MM.1S (cell line): ENCODE measurements at regions not wholly inside any gene's neighbourhood (a gene's known extent, or its start where the extent isn't known, plus 50 kb on each side); places are given as distances from the start of the nearest gene placed in this dataset.
A peak's percentile ranks its signal among the peaks of the same experiment; 100 is the strongest.

ENCODE experiments used
- DNase-seq: peaks from one replicate; pipeline ENCODE4 v3.0.0-alpha.2; 2015
- H2AFZ ChIP-seq: fragments of 300-600 bp; sonication (generic); 2 replicates; pipeline ENCODE4 v1.6.0; 2016; ENCODE audit warnings: antibody characterized with exemption, low read length
- H3F3A ChIP-seq: fragments of 300-600 bp; sonication (generic); 2 replicates; pipeline ENCODE4 v1.6.1; 2016; ENCODE audit warnings: mild to moderate bottlenecking, antibody characterized with exemption, low read length, moderate library complexity, mixed read lengths; ENCODE audit not compliant: insufficient read depth
- H3K27ac ChIP-seq: fragments of 300-600 bp; sonication (generic); 2 replicates; pipeline ENCODE4 v1.5.1; 2016; ENCODE audit warnings: mild to moderate bottlenecking, low read length
- H3K27me3 ChIP-seq: fragments of 300-600 bp; sonication (generic); replicated peaks from 2 replicates; pipeline ENCODE4 v1.6.0; 2016; ENCODE audit warnings: low read length; ENCODE audit not compliant: insufficient read depth
- H3K36me3 ChIP-seq: fragments of 300-600 bp; sonication (generic); replicated peaks from 2 replicates; pipeline ENCODE4 v1.6.1; 2016; ENCODE audit warnings: mild to moderate bottlenecking, low read length, mixed read lengths; ENCODE audit not compliant: insufficient read depth
- H3K4me1 ChIP-seq: fragments of 300-600 bp; sonication (generic); 2 replicates; pipeline ENCODE4 v1.6.1; 2016; ENCODE audit warnings: low read length, mixed read lengths
- H3K4me2 ChIP-seq: fragments of 300-600 bp; sonication (generic); 2 replicates; pipeline ENCODE4 v1.6.0; 2016; ENCODE audit warnings: low read depth, low read length
- H3K4me3 ChIP-seq: fragments of 300-600 bp; sonication (generic); 2 replicates; pipeline ENCODE4 v1.5.1; 2016; ENCODE audit warnings: low read length, mixed read lengths
- H3K79me2 ChIP-seq: fragments of 300-600 bp; sonication (generic); 2 replicates; pipeline ENCODE4 v1.6.1; 2016; ENCODE audit warnings: mixed run types, low read length, mixed read lengths
- H3K9ac ChIP-seq: fragments of 300-600 bp; sonication (generic); 2 replicates; pipeline ENCODE4 v1.6.1; 2016; ENCODE audit warnings: low read length, mixed read lengths
- H3K9me2 ChIP-seq: fragments of 300-600 bp; sonication (generic); replicated peaks from 2 replicates; pipeline ENCODE4 v1.6.1; 2016; ENCODE audit warnings: mild to moderate bottlenecking, low read length, mixed read lengths; ENCODE audit not compliant: insufficient read depth
- H3K9me3 ChIP-seq: fragments of 300-600 bp; sonication (generic); replicated peaks from 2 replicates; pipeline ENCODE4 v1.6.1; 2016; ENCODE audit warnings: mild to moderate bottlenecking, low read length, mixed read lengths; ENCODE audit not compliant: insufficient read depth
- H4K20me1 ChIP-seq: fragments of 300-600 bp; sonication (generic); 2 replicates; pipeline ENCODE4 v1.6.1; 2016; ENCODE audit warnings: mild to moderate bottlenecking, low read length, moderate library complexity, mixed read lengths; ENCODE audit not compliant: insufficient read depth
- CTCF ChIP-seq: fragments of 300-600 bp; sonication (generic); IDR thresholded peaks from 2 replicates; pipeline ENCODE4 v1.5.1; 2016; ENCODE audit warnings: antibody characterized with exemption, low read length, mixed read lengths
- EZH2 ChIP-seq: fragments of 300-600 bp; sonication (generic); optimal IDR thresholded peaks from 2 replicates; pipeline ENCODE3; 2017; ENCODE audit warnings: low read depth, mild to moderate bottlenecking, antibody characterized with exemption, low read length, mixed read lengths
- EZH2phosphoT487 ChIP-seq: fragments of 300-600 bp; sonication (generic); IDR thresholded peaks from 2 replicates; pipeline ENCODE4 v1.6.1; 2018; ENCODE audit warnings: antibody characterized with exemption, low read length

- TF ChIP-seq EZH2phosphoT487: no peak
- TF ChIP-seq CTCF: no peak
- no peak for TF ChIP-seq EZH2
- Histone ChIP-seq H3K4me2 (peak overlapping the region; percentile 15; the same call in 1 of the 2 replicates), H3K36me3 (no peaks in the 10 kb centered on the region), H4K20me1 (no peaks in the 10 kb centered on the region), H2AFZ (no peak overlapping the region), H3K79me2 (no peaks in the 10 kb centered on the region), H3K27me3 (no peaks in the 10 kb centered on the region), H3K9me2 (no peaks in the 10 kb centered on the region), H3F3A (no peaks in the 10 kb centered on the region), H3K4me3 (no peak overlapping the region), H3K27ac (no peak overlapping the region), H3K9ac (no peak overlapping the region), H3K4me1 (no peaks in the 10 kb centered on the region), H3K9me3 (no peaks in the 10 kb centered on the region)
- DNase-seq: no peak
Measured at GRCh38 chr13:80551650-80552497, 210.9 kb upstream of the SPRY2 start.

- no peak overlapping the region for H3K4me3 ChIP-seq
- no peak for TF ChIP-seq EZH2phosphoT487
- TF ChIP-seq EZH2: no peak
- no peak for TF ChIP-seq CTCF
- H2AFZ ChIP-seq: no peak overlapping the region
- no peaks in the 10 kb centered on the region for H3K36me3 ChIP-seq
- H3F3A ChIP-seq: no peaks in the 10 kb centered on the region
- DNase-seq: no peak
- H3K9ac ChIP-seq: no peak overlapping the region
- H3K4me1 ChIP-seq: no peaks in the 10 kb centered on the region
- no peaks in the 10 kb centered on the region for H3K9me2 ChIP-seq
- H3K79me2 ChIP-seq: no peaks in the 10 kb centered on the region
- no peaks in the 10 kb centered on the region for H4K20me1 ChIP-seq
- no peaks in the 10 kb centered on the region for H3K9me3 ChIP-seq
- H3K27ac ChIP-seq: no peak overlapping the region
- no peak overlapping the region for H3K4me2 ChIP-seq
- H3K27me3 ChIP-seq: no peaks in the 10 kb centered on the region
Measured at GRCh38 chr13:80550971-80551441, 210.1 kb upstream of the SPRY2 start.

- TF ChIP-seq CTCF (no peak), EZH2phosphoT487 (no peak), EZH2 (no peak)
- H3F3A ChIP-seq: no peaks in the 10 kb centered on the region
- no peak for DNase-seq
Measured at GRCh38 chr13:80548915-80549314, 208.0 kb upstream of the SPRY2 start.

More at GRCh38 chr13:80548915-80549314, 208.0 kb upstream of the SPRY2 start:
- no peaks in the 10 kb centered on the region for H3K9me3 ChIP-seq
- no peaks in the 10 kb centered on the region for H3K36me3 ChIP-seq
- H2AFZ ChIP-seq: no peak overlapping the region
- no peaks in the 10 kb centered on the region for H4K20me1 ChIP-seq
- no peak overlapping the region for H3K9ac ChIP-seq
- no peaks in the 10 kb centered on the region for H3K27me3 ChIP-seq
- no peaks in the 10 kb centered on the region for H3K4me1 ChIP-seq
- H3K9me2 ChIP-seq: no peaks in the 10 kb centered on the region
- H3K79me2 ChIP-seq: no peaks in the 10 kb centered on the region
- H3K27ac ChIP-seq: no peak overlapping the region
- no peak overlapping the region for H3K4me3 ChIP-seq
- H3K4me2 ChIP-seq: no peak overlapping the region
